ENCODE measurements at regions not wholly inside any gene's neighbourhood (a gene's known extent, or its start where the extent isn't known, plus 50 kb on each side); places are given as distances from the start of the nearest gene placed in this dataset.
A peak's percentile ranks its signal among the peaks of the same experiment; 100 is the strongest.

GRCh38 chr2:120863146-120863545 is 127.5 kb downstream of the GLI2 start:
- Histone ChIP-seq H3K9ac (ENCODE audit: low read length) (no peak overlapping the region), H3F3A (ENCODE audit: low read length, unreplicated experiment) (no peaks in the 10 kb centered on the region), H3K79me2 (ENCODE audit: low read length) (no peaks in the 10 kb centered on the region), H3K27ac (ENCODE audit: low read length) (no peak overlapping the region), H3K4me2 (ENCODE audit: low read length) (no peak overlapping the region), H2AFZ (ENCODE audit: low read length) (no peak overlapping the region), H4K20me1 (ENCODE audit: low read length) (no peaks in the 10 kb centered on the region), H3K9me3 (ENCODE audit: low read length) (no peaks in the 10 kb centered on the region), H3K36me3 (ENCODE audit: low read depth, low read length) (no peaks in the 10 kb centered on the region), H3K27me3 (ENCODE audit: low read length) (no peaks in the 10 kb centered on the region), H3K4me3 (ENCODE audit: low read length) (no peak overlapping the region), H3K9me2 (replicated peaks; ENCODE audit: low read length) (no peaks in the 10 kb centered on the region), H3K4me1 (ENCODE audit: insufficient read depth, low read length) (peaks cover 21% of the 10 kb centered on the region)
- intact Hi-C loops (cut with micrococcal nuclease): no loop called here
- DNase-seq (no peak), ATAC-seq (no peak)
- no TSS peak for BruUV-seq (replicated peaks)
- POLR2A ChIA-PET (ENCODE audit: unreplicated experiment): interaction anchor here (0.6 kb wide), 1 partner anchor 435 kb away, joined by 3 read pairs; no protein-coding TSS in a partner anchor
- CTCF ChIA-PET: no interaction called here
- TF ChIP-seq, protein P1, sequence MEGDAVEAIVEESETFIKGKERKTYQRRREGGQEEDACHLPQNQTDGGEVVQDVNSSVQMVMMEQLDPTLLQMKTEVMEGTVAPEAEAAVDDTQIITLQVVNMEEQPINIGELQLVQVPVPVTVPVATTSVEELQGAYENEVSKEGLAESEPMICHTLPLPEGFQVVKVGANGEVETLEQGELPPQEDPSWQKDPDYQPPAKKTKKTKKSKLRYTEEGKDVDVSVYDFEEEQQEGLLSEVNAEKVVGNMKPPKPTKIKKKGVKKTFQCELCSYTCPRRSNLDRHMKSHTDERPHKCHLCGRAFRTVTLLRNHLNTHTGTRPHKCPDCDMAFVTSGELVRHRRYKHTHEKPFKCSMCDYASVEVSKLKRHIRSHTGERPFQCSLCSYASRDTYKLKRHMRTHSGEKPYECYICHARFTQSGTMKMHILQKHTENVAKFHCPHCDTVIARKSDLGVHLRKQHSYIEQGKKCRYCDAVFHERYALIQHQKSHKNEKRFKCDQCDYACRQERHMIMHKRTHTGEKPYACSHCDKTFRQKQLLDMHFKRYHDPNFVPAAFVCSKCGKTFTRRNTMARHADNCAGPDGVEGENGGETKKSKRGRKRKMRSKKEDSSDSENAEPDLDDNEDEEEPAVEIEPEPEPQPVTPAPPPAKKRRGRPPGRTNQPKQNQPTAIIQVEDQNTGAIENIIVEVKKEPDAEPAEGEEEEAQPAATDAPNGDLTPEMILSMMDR (conservative IDR thresholded peaks at IDR 0.05; ENCODE audit: low read depth, low read length): no peak
- TF ChIP-seq EZH2 (IDR thresholded peaks at IDR 0.05; ENCODE audit: low read length, unreplicated experiment) (no peak), EZH2phosphoT487 (IDR thresholded peaks at IDR 0.05; ENCODE audit: borderline replicate concordance, low read length) (no peak)

- CTCF ChIA-PET: no interaction called here
- Histone ChIP-seq H3K4me1 (ENCODE audit: insufficient read depth, low read length) (peaks cover 21% of the 10 kb centered on the region), H3K79me2 (ENCODE audit: low read length) (no peaks in the 10 kb centered on the region), H3K27me3 (ENCODE audit: low read length) (no peaks in the 10 kb centered on the region), H3K4me2 (ENCODE audit: low read length) (no peak overlapping the region), H3K27ac (ENCODE audit: low read length) (no peak overlapping the region), H3K36me3 (ENCODE audit: low read depth, low read length) (no peaks in the 10 kb centered on the region), H2AFZ (ENCODE audit: low read length) (no peak overlapping the region), H3F3A (ENCODE audit: low read length, unreplicated experiment) (no peaks in the 10 kb centered on the region), H3K9me2 (replicated peaks; ENCODE audit: low read length) (no peaks in the 10 kb centered on the region), H3K9ac (ENCODE audit: low read length) (no peak overlapping the region), H3K4me3 (ENCODE audit: low read length) (no peak overlapping the region), H3K9me3 (ENCODE audit: low read length) (no peaks in the 10 kb centered on the region), H4K20me1 (ENCODE audit: low read length) (no peaks in the 10 kb centered on the region)
- DNase-seq (peak; percentile 56), ATAC-seq (peak; percentile 49)
- no TSS peak for BruUV-seq (replicated peaks)
- TF ChIP-seq, protein P1 (conservative IDR thresholded peaks at IDR 0.05; ENCODE audit: low read depth, low read length): no peak
- TF ChIP-seq EZH2phosphoT487 (IDR thresholded peaks at IDR 0.05; ENCODE audit: borderline replicate concordance, low read length) (no peak), EZH2 (IDR thresholded peaks at IDR 0.05; ENCODE audit: low read length, unreplicated experiment) (no peak)
- intact Hi-C loops (cut with micrococcal nuclease): no loop called here
- POLR2A ChIA-PET (ENCODE audit: unreplicated experiment): interaction anchor here (0.6 kb wide), 1 partner anchor 434 kb away, joined by 3 read pairs; no protein-coding TSS in a partner anchor
Observed at GRCh38 chr2:120863661-120864320, 128.1 kb downstream of the GLI2 start.

DNA sequence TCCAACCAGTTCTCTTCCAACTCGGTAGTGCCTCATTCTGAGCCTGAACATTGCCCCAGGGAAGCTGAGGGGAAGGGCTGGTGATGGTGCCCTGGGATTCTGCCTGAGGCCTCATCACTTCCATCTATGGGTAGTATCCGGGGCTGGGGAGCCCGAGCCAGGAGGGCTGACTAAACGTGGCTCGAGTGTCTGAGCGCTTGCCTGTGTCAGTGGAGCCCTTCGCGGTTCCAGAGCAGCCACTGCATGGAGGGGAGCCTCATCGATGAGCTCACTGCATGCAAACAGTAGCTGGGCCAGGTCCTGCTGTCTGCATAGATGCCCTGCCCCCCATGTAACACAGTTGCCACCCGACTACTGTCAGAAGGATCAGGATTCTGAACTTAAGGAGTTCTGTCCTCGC is 129.3 kb downstream of the GLI2 start:
- CTCF ChIA-PET: no interaction called here
- Histone ChIP-seq H3K36me3 (ENCODE audit: low read depth, low read length) (no peaks in the 10 kb centered on the region), H3K4me1 (ENCODE audit: insufficient read depth, low read length) (peaks cover 21% of the 10 kb centered on the region), H3F3A (ENCODE audit: low read length, unreplicated experiment) (no peaks in the 10 kb centered on the region), H3K4me2 (ENCODE audit: low read length) (no peak overlapping the region), H3K9ac (ENCODE audit: low read length) (no peak overlapping the region), H3K9me2 (replicated peaks; ENCODE audit: low read length) (no peaks in the 10 kb centered on the region), H3K9me3 (ENCODE audit: low read length) (no peaks in the 10 kb centered on the region), H3K27me3 (ENCODE audit: low read length) (no peaks in the 10 kb centered on the region), H3K27ac (ENCODE audit: low read length) (no peak overlapping the region), H3K79me2 (ENCODE audit: low read length) (no peaks in the 10 kb centered on the region), H2AFZ (ENCODE audit: low read length) (no peak overlapping the region), H4K20me1 (ENCODE audit: low read length) (no peaks in the 10 kb centered on the region), H3K4me3 (ENCODE audit: low read length) (no peak overlapping the region)
- ATAC-seq (no peak), DNase-seq (no peak)
- no TSS peak for BruUV-seq (replicated peaks)
- TF ChIP-seq EZH2 (IDR thresholded peaks at IDR 0.05; ENCODE audit: low read length, unreplicated experiment) (no peak), EZH2phosphoT487 (IDR thresholded peaks at IDR 0.05; ENCODE audit: borderline replicate concordance, low read length) (no peak)
- TF ChIP-seq, protein P1 (conservative IDR thresholded peaks at IDR 0.05; ENCODE audit: low read depth, low read length): no peak
- POLR2A ChIA-PET (ENCODE audit: unreplicated experiment): no interaction called here
- intact Hi-C loops (cut with micrococcal nuclease): loop anchor here (5.0 kb wide), 2 partner anchors 72 to 128 kb away; partner anchors contain the start of gene GLI2

All from PC-3 (cell line).